ENCODE measurements at regions not wholly inside any gene's neighbourhood (a gene's known extent, or its start where the extent isn't known, plus 50 kb on each side); places are given as distances from the start of the nearest gene placed in this dataset.

GRCh38 chr2:121131375-121131774 lies 153.6 kb downstream of the TFCP2L1 start:
- TF ChIP-seq CTCF (IDR thresholded peaks at IDR 0.05) (no peak), BHLHE40 (IDR thresholded peaks at IDR 0.05; ENCODE audit: low read depth, low read length) (no peak), RAD21 (conservative IDR thresholded peaks at IDR 0.05 in 1 of 2, IDR thresholded peaks at IDR 0.05 in 1 of 2) (no peak), PHF8 (IDR thresholded peaks at IDR 0.05; ENCODE audit: borderline replicate concordance, low read depth) (no peak), CHD2 (IDR thresholded peaks at IDR 0.05; ENCODE audit: low read length, partially characterized antibody) (no peak), CHD4 (IDR thresholded peaks at IDR 0.05; ENCODE audit: borderline replicate concordance) (no peak), SMC3 (IDR thresholded peaks at IDR 0.05) (no peak), POLR2A (IDR thresholded peaks at IDR 0.05; ENCODE audit: low read length) (no peak)
